ENCODE measurements at regions not wholly inside any gene's neighbourhood (a gene's known extent, or its start where the extent isn't known, plus 50 kb on each side); places are given as distances from the start of the nearest gene placed in this dataset.

DNA sequence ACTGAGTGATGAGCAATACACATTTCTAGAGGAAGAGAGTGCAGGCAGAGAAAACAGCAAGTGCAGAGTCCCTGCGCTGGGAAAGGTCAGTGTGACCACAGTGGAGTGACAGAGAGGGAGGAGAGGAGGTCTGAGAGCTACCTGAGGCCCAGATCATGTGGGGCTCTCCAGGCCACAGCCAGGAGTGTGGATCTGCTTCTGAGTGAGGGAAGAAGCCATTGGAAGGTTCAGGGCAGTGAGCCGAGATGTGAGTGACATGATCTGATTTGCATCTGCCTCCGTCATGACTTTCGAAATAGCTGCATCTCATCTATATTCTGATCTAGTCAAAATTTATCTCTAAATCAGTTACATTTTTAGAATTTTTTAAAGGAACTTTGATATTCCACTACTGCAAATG lies 367.1 kb downstream of the PREX1 start:
- H3K36me3 ChIP-seq (ENCODE audit: control insufficient read depth, insufficient read depth, low read length), result no peaks in the 10 kb centered on the region
- H3K27me3 ChIP-seq (ENCODE audit: control insufficient read depth, insufficient read depth, low read length), result peaks cover 22% of the 10 kb centered on the region
- no peak for DNase-seq (ENCODE audit: low read depth)
- TF ChIP-seq, protein P1, sequence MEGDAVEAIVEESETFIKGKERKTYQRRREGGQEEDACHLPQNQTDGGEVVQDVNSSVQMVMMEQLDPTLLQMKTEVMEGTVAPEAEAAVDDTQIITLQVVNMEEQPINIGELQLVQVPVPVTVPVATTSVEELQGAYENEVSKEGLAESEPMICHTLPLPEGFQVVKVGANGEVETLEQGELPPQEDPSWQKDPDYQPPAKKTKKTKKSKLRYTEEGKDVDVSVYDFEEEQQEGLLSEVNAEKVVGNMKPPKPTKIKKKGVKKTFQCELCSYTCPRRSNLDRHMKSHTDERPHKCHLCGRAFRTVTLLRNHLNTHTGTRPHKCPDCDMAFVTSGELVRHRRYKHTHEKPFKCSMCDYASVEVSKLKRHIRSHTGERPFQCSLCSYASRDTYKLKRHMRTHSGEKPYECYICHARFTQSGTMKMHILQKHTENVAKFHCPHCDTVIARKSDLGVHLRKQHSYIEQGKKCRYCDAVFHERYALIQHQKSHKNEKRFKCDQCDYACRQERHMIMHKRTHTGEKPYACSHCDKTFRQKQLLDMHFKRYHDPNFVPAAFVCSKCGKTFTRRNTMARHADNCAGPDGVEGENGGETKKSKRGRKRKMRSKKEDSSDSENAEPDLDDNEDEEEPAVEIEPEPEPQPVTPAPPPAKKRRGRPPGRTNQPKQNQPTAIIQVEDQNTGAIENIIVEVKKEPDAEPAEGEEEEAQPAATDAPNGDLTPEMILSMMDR (IDR thresholded peaks at IDR 0.05; ENCODE audit: insufficient read depth, low read length, poor library complexity, severe bottlenecking), result no peak
- H3K4me3 ChIP-seq (ENCODE audit: low read depth, low read length), result no peak overlapping the region

DNA sequence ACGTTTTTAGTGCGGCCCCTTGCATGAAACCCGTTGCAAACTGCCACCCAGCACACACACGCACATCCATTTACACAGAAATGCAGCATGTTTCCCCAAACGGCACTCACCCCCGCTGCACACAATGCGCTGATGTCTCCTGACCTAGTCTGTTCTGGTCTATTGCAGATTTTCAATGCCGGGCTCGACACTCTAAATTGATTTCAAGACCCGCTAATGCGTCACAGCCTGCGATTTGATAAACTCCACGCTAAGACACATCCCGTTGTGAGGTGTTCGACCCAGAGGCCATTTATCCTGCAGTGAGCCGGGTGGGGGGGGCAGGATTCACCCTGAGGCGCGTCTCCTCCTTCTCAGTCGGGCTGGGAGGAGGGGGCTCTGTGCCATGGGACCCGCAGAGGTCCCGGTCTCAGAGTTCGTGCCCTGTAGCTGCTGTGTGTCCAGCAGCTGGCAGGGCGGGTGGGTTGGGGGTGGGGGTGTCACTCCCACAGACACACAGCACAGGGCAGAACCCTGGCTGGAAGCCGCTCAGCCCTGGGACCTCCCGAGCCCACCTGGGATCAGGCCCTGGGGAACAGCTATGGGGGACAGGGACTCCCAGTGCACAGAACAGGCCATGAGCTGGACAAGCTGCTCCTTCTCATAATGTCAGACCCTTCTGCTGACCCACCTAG lies 367.9 kb downstream of the PREX1 start:
- Histone ChIP-seq H3K36me3 (ENCODE audit: control insufficient read depth, insufficient read depth, low read length) (no peaks in the 10 kb centered on the region), H3K4me3 (ENCODE audit: low read depth, low read length) (no peak overlapping the region), H3K27me3 (ENCODE audit: control insufficient read depth, insufficient read depth, low read length) (peaks cover 29% of the 10 kb centered on the region)
- TF ChIP-seq, protein P1 (IDR thresholded peaks at IDR 0.05; ENCODE audit: insufficient read depth, low read length, poor library complexity, severe bottlenecking), result no peak
- no peak for DNase-seq (ENCODE audit: low read depth)

DNA sequence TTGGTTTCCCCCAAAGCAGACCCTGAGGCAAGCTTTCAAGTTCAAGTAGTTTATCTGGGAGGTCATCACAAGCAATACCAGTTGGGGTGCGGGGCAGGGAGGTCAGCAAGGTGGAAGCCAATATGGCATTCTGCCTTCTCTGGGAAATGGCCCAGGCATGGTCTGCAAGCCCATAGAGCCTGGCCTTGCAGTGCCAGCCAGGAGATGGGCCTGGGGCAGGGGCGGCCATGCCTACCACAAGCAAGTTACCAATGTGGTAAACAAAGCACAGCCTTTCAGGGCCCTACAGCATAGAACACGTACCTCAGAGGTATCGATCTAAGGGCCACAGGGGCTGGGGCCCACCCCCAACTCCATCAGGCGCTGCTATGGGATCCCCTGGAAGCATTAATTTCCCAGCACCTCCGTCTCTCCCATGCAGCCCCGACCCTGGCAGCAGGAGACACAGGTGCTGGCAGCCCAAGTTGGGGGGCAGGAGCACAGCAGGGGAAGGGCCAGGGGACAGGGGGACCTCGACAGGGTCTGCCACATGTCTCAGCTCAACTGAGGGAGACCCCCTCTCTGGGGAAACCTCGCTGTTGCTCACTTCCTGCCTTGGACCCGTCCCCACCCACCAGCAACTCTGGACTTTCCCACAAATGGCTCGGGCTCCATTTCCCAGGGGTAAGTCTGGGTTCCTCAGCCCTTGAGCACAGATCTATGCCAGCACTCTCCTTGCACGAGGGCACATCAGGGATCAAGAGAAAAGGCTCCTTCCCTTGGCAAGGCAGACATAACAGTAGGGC lies 369.0 kb downstream of the PREX1 start:
- no peak overlapping the region for H3K4me3 ChIP-seq (ENCODE audit: low read depth, low read length)
- peaks cover 30% of the 10 kb centered on the region for H3K27me3 ChIP-seq (ENCODE audit: control insufficient read depth, insufficient read depth, low read length)
- H3K36me3 ChIP-seq (ENCODE audit: control insufficient read depth, insufficient read depth, low read length), result no peaks in the 10 kb centered on the region
- no peak for DNase-seq (ENCODE audit: low read depth)
- TF ChIP-seq, protein P1 (IDR thresholded peaks at IDR 0.05; ENCODE audit: insufficient read depth, low read length, poor library complexity, severe bottlenecking), result no peak

DNA sequence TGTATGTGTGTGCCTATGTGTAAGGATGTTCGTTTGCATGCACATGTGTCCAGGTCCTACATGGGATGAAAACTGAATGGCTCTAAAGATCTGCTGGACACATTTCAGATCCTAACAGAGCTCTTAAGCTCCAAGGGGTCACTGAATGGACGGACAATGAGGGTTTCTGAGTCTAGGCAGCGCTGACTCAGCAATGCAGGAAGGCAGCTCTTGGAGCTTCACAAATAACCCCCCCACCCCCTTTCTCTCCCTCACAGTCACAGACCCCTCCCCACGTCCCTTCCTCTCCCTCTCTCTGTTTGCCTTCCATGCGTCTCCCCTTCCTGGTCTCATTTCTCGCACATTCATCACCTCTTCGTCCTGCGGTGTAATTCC lies 369.8 kb downstream of the PREX1 start:
- peaks cover 30% of the 10 kb centered on the region for H3K27me3 ChIP-seq (ENCODE audit: control insufficient read depth, insufficient read depth, low read length)
- DNase-seq (ENCODE audit: low read depth), result no peak

DNA sequence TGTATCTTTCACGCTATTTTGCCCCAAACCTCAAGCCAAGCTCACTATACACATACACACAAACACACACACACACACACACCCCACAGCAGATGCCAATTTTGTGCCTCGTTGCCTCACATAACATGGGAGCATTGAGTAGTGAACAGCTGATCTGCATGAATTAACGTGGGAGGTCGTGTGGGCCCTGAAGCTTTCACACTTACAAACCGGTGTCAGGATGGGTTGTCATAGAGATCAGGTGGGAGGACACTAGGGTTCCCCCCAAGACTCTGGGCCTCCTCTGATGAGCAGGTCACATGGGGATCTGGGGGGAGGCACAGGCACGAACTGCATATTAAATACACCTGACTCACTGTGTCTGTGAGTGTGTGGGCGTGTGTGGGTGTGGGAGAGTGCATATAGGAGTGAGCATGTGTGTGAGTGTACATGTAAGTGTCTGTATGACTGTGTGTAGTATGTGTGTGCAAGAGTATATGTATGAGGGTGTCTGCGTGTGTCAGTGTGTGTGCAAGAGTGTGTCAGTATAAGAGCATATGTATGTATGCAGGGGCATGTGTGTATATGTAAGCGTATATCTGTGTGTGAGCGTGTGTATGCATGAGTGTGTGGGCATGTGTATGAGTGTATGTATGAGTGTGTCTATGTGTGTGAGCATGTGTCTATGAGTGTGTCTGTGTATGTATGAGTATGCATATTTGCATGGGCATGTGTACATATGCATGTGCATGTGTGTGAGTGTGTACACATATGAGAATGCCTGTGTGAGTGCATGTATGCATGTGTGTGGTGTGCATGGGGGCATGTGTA lies 370.4 kb downstream of the PREX1 start:
- TF ChIP-seq, protein P1 (IDR thresholded peaks at IDR 0.05; ENCODE audit: insufficient read depth, low read length, poor library complexity, severe bottlenecking), result no peak
- H3K4me3 ChIP-seq (ENCODE audit: low read depth, low read length), result no peak overlapping the region
- H3K27me3 ChIP-seq (ENCODE audit: control insufficient read depth, insufficient read depth, low read length), result peaks cover 30% of the 10 kb centered on the region
- DNase-seq (ENCODE audit: low read depth), result no peak
- H3K36me3 ChIP-seq (ENCODE audit: control insufficient read depth, insufficient read depth, low read length), result no peaks in the 10 kb centered on the region

More for the DNA sequence above, 369.8 kb downstream of the PREX1 start:
- no peaks in the 10 kb centered on the region for H3K36me3 ChIP-seq (ENCODE audit: control insufficient read depth, insufficient read depth, low read length)
- TF ChIP-seq, protein P1 (IDR thresholded peaks at IDR 0.05; ENCODE audit: insufficient read depth, low read length, poor library complexity, severe bottlenecking), result no peak
- no peak overlapping the region for H3K4me3 ChIP-seq (ENCODE audit: low read depth, low read length)
